ENCODE measurements at regions not wholly inside any gene's neighbourhood (a gene's known extent, or its start where the extent isn't known, plus 50 kb on each side); places are given as distances from the start of the nearest gene placed in this dataset.

DNA sequence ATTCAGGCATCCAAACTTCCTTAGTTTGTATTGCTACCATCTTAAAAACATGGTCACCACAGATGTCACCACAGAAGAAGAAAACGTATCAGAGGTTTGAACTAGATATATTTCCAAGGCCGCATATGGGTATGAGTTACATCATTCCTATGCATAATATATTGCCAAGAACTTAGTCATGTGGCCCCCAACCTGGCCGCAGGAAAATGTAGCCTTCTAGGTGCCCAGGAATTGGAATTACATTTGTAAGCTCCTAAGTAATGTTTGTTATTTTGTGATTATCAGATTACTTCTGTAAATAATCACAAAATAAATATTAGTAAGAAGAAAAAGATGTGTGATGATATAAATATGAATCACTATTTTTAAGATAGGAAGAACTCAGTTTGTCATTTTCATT, 351.4 kb downstream of the ISL1 start:
- Histone ChIP-seq H3K4me2 (ENCODE audit: low read depth, low read length, poor library complexity, severe bottlenecking) (no peak overlapping the region), H2AFZ (ENCODE audit: low read depth, low read length, severe bottlenecking) (no peak overlapping the region), H3K4me3 (ENCODE audit: insufficient read depth, low read length, poor library complexity, severe bottlenecking) (no peak overlapping the region), H3K9me3 (ENCODE audit: insufficient read depth, low read length) (no peaks in the 10 kb centered on the region), H3F3A (ENCODE audit: insufficient read depth) (no peaks in the 10 kb centered on the region), H3K79me2 (ENCODE audit: insufficient read depth, low read length) (no peaks in the 10 kb centered on the region), H3K9me2 (replicated peaks; ENCODE audit: insufficient read depth, low read length) (no peaks in the 10 kb centered on the region), H3K9ac (ENCODE audit: low read length) (no peak overlapping the region), H3K36me3 (ENCODE audit: low read length) (no peaks in the 10 kb centered on the region), H3K27me3 (ENCODE audit: low read length) (no peaks in the 10 kb centered on the region), H3K27ac (ENCODE audit: low read depth, low read length) (no peak overlapping the region), H4K20me1 (ENCODE audit: low read depth, low read length) (no peaks in the 10 kb centered on the region)
- TF ChIP-seq EZH2phosphoT487 (conservative IDR thresholded peaks at IDR 0.05; ENCODE audit: low read length): no peak
- TF ChIP-seq, protein P1, sequence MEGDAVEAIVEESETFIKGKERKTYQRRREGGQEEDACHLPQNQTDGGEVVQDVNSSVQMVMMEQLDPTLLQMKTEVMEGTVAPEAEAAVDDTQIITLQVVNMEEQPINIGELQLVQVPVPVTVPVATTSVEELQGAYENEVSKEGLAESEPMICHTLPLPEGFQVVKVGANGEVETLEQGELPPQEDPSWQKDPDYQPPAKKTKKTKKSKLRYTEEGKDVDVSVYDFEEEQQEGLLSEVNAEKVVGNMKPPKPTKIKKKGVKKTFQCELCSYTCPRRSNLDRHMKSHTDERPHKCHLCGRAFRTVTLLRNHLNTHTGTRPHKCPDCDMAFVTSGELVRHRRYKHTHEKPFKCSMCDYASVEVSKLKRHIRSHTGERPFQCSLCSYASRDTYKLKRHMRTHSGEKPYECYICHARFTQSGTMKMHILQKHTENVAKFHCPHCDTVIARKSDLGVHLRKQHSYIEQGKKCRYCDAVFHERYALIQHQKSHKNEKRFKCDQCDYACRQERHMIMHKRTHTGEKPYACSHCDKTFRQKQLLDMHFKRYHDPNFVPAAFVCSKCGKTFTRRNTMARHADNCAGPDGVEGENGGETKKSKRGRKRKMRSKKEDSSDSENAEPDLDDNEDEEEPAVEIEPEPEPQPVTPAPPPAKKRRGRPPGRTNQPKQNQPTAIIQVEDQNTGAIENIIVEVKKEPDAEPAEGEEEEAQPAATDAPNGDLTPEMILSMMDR (IDR thresholded peaks at IDR 0.05; ENCODE audit: insufficient read depth, low read length, poor library complexity, severe bottlenecking): no peak

DNA sequence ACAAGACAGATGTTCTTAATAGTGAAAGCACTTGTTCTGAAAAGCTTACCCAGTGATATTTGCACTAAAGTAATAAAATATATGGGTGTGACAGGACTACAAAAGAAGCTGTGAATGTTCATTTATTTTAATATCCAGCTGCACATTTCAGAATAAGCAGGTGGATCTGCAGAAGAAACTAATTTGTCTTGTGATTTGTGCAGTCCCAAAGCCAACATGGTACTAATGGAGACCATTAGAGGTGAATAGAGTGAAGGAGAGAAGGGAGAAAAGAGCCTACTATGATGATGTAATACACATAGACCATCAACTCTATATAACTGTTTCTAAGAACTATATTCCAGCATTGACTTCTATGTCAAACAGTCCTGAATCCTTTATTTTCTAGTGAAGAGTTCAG, 362.8 kb downstream of the ISL1 start:
- no peak overlapping the region for H3K9ac ChIP-seq (ENCODE audit: low read length)
- no peaks in the 10 kb centered on the region for H3F3A ChIP-seq (ENCODE audit: insufficient read depth)
- H3K9me3 ChIP-seq (ENCODE audit: insufficient read depth, low read length): no peaks in the 10 kb centered on the region
- no peaks in the 10 kb centered on the region for H4K20me1 ChIP-seq (ENCODE audit: low read depth, low read length)
- H2AFZ ChIP-seq (ENCODE audit: low read depth, low read length, severe bottlenecking): no peak overlapping the region
- H3K36me3 ChIP-seq (ENCODE audit: low read length): no peaks in the 10 kb centered on the region
- H3K9me2 ChIP-seq (replicated peaks; ENCODE audit: insufficient read depth, low read length): no peaks in the 10 kb centered on the region
- H3K4me2 ChIP-seq (ENCODE audit: low read depth, low read length, poor library complexity, severe bottlenecking): no peak overlapping the region
- no peaks in the 10 kb centered on the region for H3K79me2 ChIP-seq (ENCODE audit: insufficient read depth, low read length)
- no peak for TF ChIP-seq EZH2phosphoT487 (conservative IDR thresholded peaks at IDR 0.05; ENCODE audit: low read length)
- TF ChIP-seq, protein P1 (IDR thresholded peaks at IDR 0.05; ENCODE audit: insufficient read depth, low read length, poor library complexity, severe bottlenecking): no peak
- H3K27ac ChIP-seq (ENCODE audit: low read depth, low read length): no peak overlapping the region
- H3K4me3 ChIP-seq (ENCODE audit: insufficient read depth, low read length, poor library complexity, severe bottlenecking): no peak overlapping the region
- no peaks in the 10 kb centered on the region for H3K27me3 ChIP-seq (ENCODE audit: low read length)

DNA sequence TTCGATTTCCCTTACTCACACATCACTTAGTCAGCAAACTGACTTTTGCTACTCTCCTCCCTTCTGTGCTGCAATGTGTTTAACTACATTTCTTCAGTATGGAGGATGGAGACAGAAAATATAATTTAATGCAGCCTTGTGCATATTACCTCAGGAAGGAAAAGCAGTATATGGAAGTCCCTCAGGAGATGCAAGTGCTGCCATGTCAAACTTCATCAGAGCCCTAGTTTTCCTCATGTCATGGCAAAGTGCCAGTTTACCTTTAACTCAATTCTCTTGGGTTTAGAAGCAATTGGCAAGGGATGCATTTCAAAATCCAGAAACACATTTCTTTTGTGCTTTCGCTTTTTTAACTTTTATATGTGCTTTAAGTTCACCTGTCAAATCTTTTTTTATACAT, 365.4 kb downstream of the ISL1 start:
- Histone ChIP-seq H3K9me2 (replicated peaks; ENCODE audit: insufficient read depth, low read length) (no peaks in the 10 kb centered on the region), H3K27ac (ENCODE audit: low read depth, low read length) (no peak overlapping the region)

More for the DNA sequence above, 365.4 kb downstream of the ISL1 start:
- H3K4me2 ChIP-seq (ENCODE audit: low read depth, low read length, poor library complexity, severe bottlenecking): no peak overlapping the region
- H4K20me1 ChIP-seq (ENCODE audit: low read depth, low read length): no peaks in the 10 kb centered on the region
- TF ChIP-seq EZH2phosphoT487 (conservative IDR thresholded peaks at IDR 0.05; ENCODE audit: low read length): no peak
- TF ChIP-seq, protein P1 (IDR thresholded peaks at IDR 0.05; ENCODE audit: insufficient read depth, low read length, poor library complexity, severe bottlenecking): no peak
- no peaks in the 10 kb centered on the region for H3F3A ChIP-seq (ENCODE audit: insufficient read depth)
- no peak overlapping the region for H3K9ac ChIP-seq (ENCODE audit: low read length)
- no peaks in the 10 kb centered on the region for H3K9me3 ChIP-seq (ENCODE audit: insufficient read depth, low read length)
- no peak overlapping the region for H3K4me3 ChIP-seq (ENCODE audit: insufficient read depth, low read length, poor library complexity, severe bottlenecking)
- H3K36me3 ChIP-seq (ENCODE audit: low read length): no peaks in the 10 kb centered on the region
- no peaks in the 10 kb centered on the region for H3K79me2 ChIP-seq (ENCODE audit: insufficient read depth, low read length)
- H3K27me3 ChIP-seq (ENCODE audit: low read length): no peaks in the 10 kb centered on the region
- H2AFZ ChIP-seq (ENCODE audit: low read depth, low read length, severe bottlenecking): no peak overlapping the region

Measured in SU-DHL-6 (cell line).